Heart right ventricle (tissue), 16 donors: ENCODE measurements at regions not wholly inside any gene's neighbourhood (a gene's known extent, or its start where the extent isn't known, plus 50 kb on each side); places are given as distances from the start of the nearest gene placed in this dataset.

Source experiments
- ATAC-seq, 8 donors: fragments of 200-7000 bp; cut with Tn5 transposase; one replicate each; pipeline ENCODE4 v1.9.1; 2020; ENCODE audit warnings: mild to moderate bottlenecking in 8 of 8, moderate library complexity in 8 of 8, moderate number of reproducible peaks in 1 of 8
- DNase-seq, 2 donors: peaks; one replicate each; pipeline ENCODE4 v3.0.0-alpha.2; 2020
- H3K27ac ChIP-seq, 10 donors: fragments of 200-600 bp; sonication (generic) in 2 of 10; one replicate each; pipeline versions ENCODE4 v1.5.0 to v1.8.0; 2020 to 2022; ENCODE audit warnings: mild to moderate bottlenecking in 3 of 10
- H3K27me3 ChIP-seq, 7 donors: fragments of 200-600 bp; one replicate each; pipeline ENCODE4 v1.8.0; 2021 to 2022; ENCODE audit warnings: mild to moderate bottlenecking in 2 of 7
- H3K36me3 ChIP-seq, 9 donors: fragments of 200-600 bp; sonication (generic) in 1 of 9; one replicate each; pipeline versions ENCODE4 v1.5.0 to v1.8.0; 2020 to 2022; ENCODE audit warnings: mild to moderate bottlenecking in 2 of 9
- H3K4me1 ChIP-seq, 9 donors: fragments of 200-600 bp; sonication (generic) in 1 of 9; one replicate each; pipeline versions ENCODE4 v1.5.0 to v1.8.0; 2020 to 2022; ENCODE audit warnings: mild to moderate bottlenecking in 4 of 9
- H3K4me3 ChIP-seq, 10 donors: fragments of 200-600 bp; sonication (generic) in 2 of 10; one replicate each; pipeline versions ENCODE4 v1.5.0 to v1.8.0; 2020 to 2022; ENCODE audit warnings: mild to moderate bottlenecking in 7 of 10, moderate library complexity in 2 of 10
- H3K9me3 ChIP-seq, 11 donors: fragments of 200-600 bp in 10 of 11; sonication (generic) in 2 of 11; one replicate each; pipeline versions ENCODE4 v1.5.0 to v1.8.0; 2013 to 2022; ENCODE audit warnings: mild to moderate bottlenecking in 2 of 11, control low read depth in 1 of 11, moderate library complexity in 1 of 11
- CTCF ChIP-seq, 9 donors: fragments of 200-600 bp; sonication (generic) in 2 of 9; IDR thresholded peaks; one replicate each; pipeline versions ENCODE4 v1.5.0 to v1.8.0; 2021 to 2022; ENCODE audit warnings: antibody characterized with exemption in 9 of 9, mild to moderate bottlenecking in 5 of 9, moderate library complexity in 1 of 9
- WGBS, 2 donors: extraction: QIAGEN DNeasy Blood & Tissue Kit; methylation state at CpG; one replicate each; pipeline ENCODE4 v1.1.7; 2013; ENCODE audit warnings: inconsistent platforms in 1 of 2; 5-methylcytosine and 5-hydroxymethylcytosine counted together
- intact Hi-C, 10 donors: fragments of 100-400 bp; cut with DNase I; formaldehyde crosslinking; loops; one replicate each; pipeline versions ENCODE4 v1.11.1 to v1.14.2; 2022
- donor health status: Arrhythmogenic right ventricular cardiomyopathy.
- donor health status: ischemic (EF 13 %, LVEDD 7.1; RV severe dilation, severe dysfunction).
- donor health status: healthy with polysubstance abuse.
- donor health status: DM: no; HTN: yes; CAD: no.
- donor health status: DM: no; HTN: no; CAD: no.
- donor health status: ischemic (EF 25% LVEDD 6.9; RV normal size, moderate dysfunction).
- donor health status: ischemic (EF 25% LVEDD 5.7; RV mildly dilated, moderate dysfunction).
- donor health status: healthy.
- donor health status: DM: yes; HTN: yes; CAD: no.
- donor health status: Ischemic cardiomyopathy.
- donor health status: ischemic (EF 35%, LVEDD 5.7; RV mildly dilated, moderate dysfunction).
- donor health status: nonischemic (EF 11% LVEDD 7.7; RV severe dilation, severe dysfunction).
- donor health status: DM: yes; HTN: yes; CAD: no.
- donor health status: PGD.
- donor health status: ischemic (EF 29% LVEDD 5.4; RV normal size, mild dysfunction).
- donor health status: nonischemic (EF 23%, LVEDD 6.1; RV moderate dilation, normal function).

GRCh38 chr13:99123101-99124045, 77.3 kb upstream of the UBAC2 start:
- Histone ChIP-seq H3K4me1 (peaks cover 0 to 16% (median 0%) of the 10 kb centered on the region in 9 donors), H3K9me3 (no peaks in the 10 kb centered on the region), H3K36me3 (no peaks in the 10 kb centered on the region), H3K4me3 (no peak overlapping the region), H3K27ac (no peak overlapping the region), H3K27me3 (peaks cover 0 to 99% (median 0%) of the 10 kb centered on the region in 7 donors)
- TF ChIP-seq CTCF (IDR thresholded peaks at IDR 0.05): no peak
- DNase-seq (no peak), ATAC-seq (peak in 1 of 8 donors; percentile 37)
- intact Hi-C loops: no loop called here
- 89 to 91% methylated on average over 14 of the region's 14 CpGs for WGBS, 2 donors

DNA sequence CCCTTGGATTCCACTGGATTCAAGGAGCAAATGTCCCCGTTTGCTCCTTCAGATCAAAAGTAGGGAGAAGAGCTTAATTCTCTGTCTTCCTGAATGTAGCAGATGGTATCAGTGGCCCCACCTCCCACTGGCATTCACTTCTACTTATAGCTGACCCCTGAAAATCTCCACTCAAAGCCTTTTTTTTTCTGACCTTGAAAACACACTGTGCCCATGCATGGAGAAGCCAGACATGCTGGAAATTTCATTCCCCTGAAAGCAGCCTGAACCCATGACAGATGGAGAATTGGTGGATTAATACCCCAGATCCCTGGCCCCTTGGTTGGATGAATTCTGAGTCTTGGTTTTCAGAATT, 76.6 kb upstream of the UBAC2 start:
- TF ChIP-seq CTCF (IDR thresholded peaks at IDR 0.05): no peak
- 73 to 75% methylated on average over 1 of the region's 1 CpG for WGBS, 2 donors
- Histone ChIP-seq H3K27ac (no peak overlapping the region), H3K27me3 (peaks cover 0 to 99% (median 0%) of the 10 kb centered on the region in 7 donors), H3K4me1 (peaks cover 0 to 16% (median 0%) of the 10 kb centered on the region in 9 donors), H3K9me3 (no peaks in the 10 kb centered on the region), H3K36me3 (no peaks in the 10 kb centered on the region), H3K4me3 (no peak overlapping the region)
- intact Hi-C loops: no loop called here
- ATAC-seq (no peak), DNase-seq (no peak)

DNA sequence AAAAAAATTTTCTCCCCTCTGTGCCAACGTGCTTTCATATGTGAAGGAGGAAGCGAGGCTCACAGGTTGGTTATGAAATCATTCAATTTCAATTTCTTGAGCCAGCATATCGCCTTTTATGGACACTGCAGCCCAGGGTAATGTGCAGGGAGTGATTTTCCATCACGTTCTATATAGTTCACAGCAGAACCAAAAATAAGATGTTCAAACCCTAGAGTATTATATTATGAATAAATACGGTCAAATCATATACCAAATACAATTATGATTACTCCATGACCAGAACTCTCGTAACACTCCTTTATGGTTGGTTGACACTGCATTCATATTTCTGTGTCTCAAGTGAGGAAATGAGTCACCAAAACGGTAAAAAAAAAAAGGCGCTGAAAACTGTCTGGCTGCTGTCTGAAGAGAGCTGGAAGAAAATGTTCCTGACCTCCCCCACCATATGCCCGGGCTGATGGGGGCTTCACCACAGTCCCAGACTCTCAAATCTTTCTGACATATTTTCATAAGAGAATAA, 75.8 kb upstream of the UBAC2 start:
- no peak for TF ChIP-seq CTCF (IDR thresholded peaks at IDR 0.05)
- peak in 6 of 8 donors; percentile 42 to 82 (median 64) for ATAC-seq
- Histone ChIP-seq H3K4me1 (peaks cover 0 to 16% (median 0%) of the 10 kb centered on the region in 9 donors), H3K36me3 (no peaks in the 10 kb centered on the region), H3K9me3 (no peaks in the 10 kb centered on the region), H3K4me3 (no peak overlapping the region), H3K27me3 (peaks cover 0 to 99% (median 0%) of the 10 kb centered on the region in 7 donors), H3K27ac (peak overlapping the region in 1 of 10 donors; percentile 19)
- intact Hi-C loops: no loop called here
- 39 to 45% methylated on average over 9 of the region's 9 CpGs for whole genome bisulfite sequencing, 2 donors
- no peak for DNase-seq

GRCh38 chr13:99125326-99125915, 75.2 kb upstream of the UBAC2 start:
- Histone ChIP-seq H3K36me3 (no peaks in the 10 kb centered on the region), H3K27ac (peak overlapping the region in 1 of 10 donors; percentile 19), H3K4me3 (no peak overlapping the region), H3K4me1 (peaks cover 0 to 16% (median 0%) of the 10 kb centered on the region in 9 donors), H3K27me3 (peaks cover 0 to 99% (median 0%) of the 10 kb centered on the region in 7 donors), H3K9me3 (no peaks in the 10 kb centered on the region)
- intact Hi-C loops: no loop called here
- peak in 3 of 8 donors; percentile 20 to 61 (median 33) for ATAC-seq
- TF ChIP-seq CTCF (IDR thresholded peaks at IDR 0.05): no peak
- DNase-seq: no peak
- WGBS, 2 donors: 81 to 83% methylated on average over 9 of the region's 9 CpGs
